Transverse colon (tissue), 4 donors: ENCODE measurements at regions not wholly inside any gene's neighbourhood (a gene's known extent, or its start where the extent isn't known, plus 50 kb on each side); places are given as distances from the start of the nearest gene placed in this dataset.

Source experiments
- EP300 ChIP-seq: sonication (generic); formaldehyde crosslinking; IDR thresholded peaks from one replicate; pipeline ENCODE4 v1.6.1; 2017; ENCODE audit warnings: antibody characterized with exemption, low read depth
- POLR2A ChIP-seq: fragments of 450-650 bp; IDR thresholded peaks from one replicate; pipeline ENCODE4 v1.6.1; 2016; ENCODE audit warnings: antibody characterized with exemption, mild to moderate bottlenecking, moderate library complexity
- POLR2AphosphoS5 ChIP-seq, 3 donors: sonication (generic); formaldehyde crosslinking; IDR thresholded peaks; one replicate each; pipeline ENCODE4 v1.6.1; 2016; ENCODE audit warnings: antibody characterized with exemption in 3 of 3
- TF ChIP-seq, protein P1 (sequence below), 5 experiments: fragments of 200-600 bp in 3 of 5; fragments of 450-650 bp in 2 of 5; sonication (generic) in 3 of 5; IDR thresholded peaks; 1 replicate in 2 of 5; 2 replicates in 3 of 5; pipeline ENCODE4 v1.5.1; 2016 to 2017; ENCODE audit warnings: antibody characterized with exemption in 5 of 5, inconsistent platforms in 3 of 5, mild to moderate bottlenecking in 2 of 5, moderate library complexity in 1 of 5

DNA sequence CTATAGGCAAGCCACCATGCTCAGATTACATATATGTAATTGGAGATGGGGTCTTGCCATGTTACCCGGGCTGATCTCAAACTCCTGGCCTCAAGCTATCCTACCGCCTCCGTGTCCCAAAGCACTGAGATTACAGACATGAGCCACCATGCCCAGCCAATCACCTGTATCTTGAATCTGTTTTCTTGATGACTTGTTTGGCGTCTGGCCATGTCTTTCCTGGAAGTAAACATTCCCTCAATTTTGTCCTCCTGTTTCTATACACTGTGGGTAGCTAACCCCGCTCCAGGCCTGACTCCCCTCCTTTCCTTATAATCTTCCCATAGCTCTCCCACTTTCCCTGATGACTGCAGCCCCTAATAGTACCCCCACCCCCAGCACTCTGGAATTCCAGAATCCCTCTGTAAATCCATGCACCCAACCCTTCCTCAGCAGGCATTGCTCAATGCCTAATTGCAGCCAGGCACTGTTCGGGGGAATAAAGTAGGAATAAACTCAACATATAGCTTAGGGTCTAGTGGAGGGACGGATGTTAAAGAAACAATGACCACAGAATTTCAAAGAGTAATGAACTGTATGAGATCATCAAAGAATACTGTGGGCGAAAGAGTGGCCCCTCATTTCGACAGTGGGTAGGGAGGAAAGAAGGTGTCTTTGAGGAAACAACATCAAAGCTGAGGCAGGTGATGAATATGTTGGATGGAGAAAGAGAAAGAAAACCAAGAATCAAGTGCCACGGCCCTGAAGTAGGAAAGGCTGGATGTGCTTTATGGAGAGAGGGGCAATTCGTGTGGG, 161.5 kb downstream of the ADSS2 start:
- TF ChIP-seq, protein P1, sequence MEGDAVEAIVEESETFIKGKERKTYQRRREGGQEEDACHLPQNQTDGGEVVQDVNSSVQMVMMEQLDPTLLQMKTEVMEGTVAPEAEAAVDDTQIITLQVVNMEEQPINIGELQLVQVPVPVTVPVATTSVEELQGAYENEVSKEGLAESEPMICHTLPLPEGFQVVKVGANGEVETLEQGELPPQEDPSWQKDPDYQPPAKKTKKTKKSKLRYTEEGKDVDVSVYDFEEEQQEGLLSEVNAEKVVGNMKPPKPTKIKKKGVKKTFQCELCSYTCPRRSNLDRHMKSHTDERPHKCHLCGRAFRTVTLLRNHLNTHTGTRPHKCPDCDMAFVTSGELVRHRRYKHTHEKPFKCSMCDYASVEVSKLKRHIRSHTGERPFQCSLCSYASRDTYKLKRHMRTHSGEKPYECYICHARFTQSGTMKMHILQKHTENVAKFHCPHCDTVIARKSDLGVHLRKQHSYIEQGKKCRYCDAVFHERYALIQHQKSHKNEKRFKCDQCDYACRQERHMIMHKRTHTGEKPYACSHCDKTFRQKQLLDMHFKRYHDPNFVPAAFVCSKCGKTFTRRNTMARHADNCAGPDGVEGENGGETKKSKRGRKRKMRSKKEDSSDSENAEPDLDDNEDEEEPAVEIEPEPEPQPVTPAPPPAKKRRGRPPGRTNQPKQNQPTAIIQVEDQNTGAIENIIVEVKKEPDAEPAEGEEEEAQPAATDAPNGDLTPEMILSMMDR (IDR thresholded peaks at IDR 0.05), result no peak
- TF ChIP-seq POLR2A (no peak), POLR2AphosphoS5 (IDR thresholded peaks at IDR 0.05) (no peak), EP300 (no peak)
